GM19452 (cell line): ENCODE measurements at regions not wholly inside any gene's neighbourhood (a gene's known extent, or its start where the extent isn't known, plus 50 kb on each side); places are given as distances from the start of the nearest gene placed in this dataset.
"Not testable (repeated sequence)": the region's sequence is repeated elsewhere in the genome, so short reads cannot be mapped to it uniquely, and the experiment has no call there.

ENCODE experiments used
- ATAC-seq: cut with Tn5 transposase; IDR thresholded peaks from one replicate; pipeline ENCODE4 v1.9.1; 2021; ENCODE audit not compliant: unreplicated experiment

DNA sequence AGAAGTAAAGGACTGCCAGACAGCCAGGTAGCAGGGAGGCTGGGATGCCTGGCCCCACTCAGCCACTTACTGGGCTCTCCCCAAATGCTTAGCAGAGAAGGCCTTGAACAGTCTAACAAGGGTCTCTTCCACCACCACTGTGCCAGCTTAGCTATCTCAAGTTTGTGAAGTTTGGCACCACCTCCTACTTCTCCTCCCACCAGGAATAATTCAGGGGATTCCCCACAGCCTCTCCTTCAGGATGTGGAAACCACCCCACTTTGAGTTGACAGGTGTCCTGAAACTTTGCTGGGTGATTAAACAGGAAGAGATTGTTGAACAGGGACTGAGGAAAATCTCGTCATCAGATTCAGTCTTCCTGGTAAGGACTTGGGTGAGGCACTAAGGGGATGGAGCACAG, 59.4 kb upstream of the ATP1B1 start:
- no peak for ATAC-seq

- no peak for ATAC-seq
These were observed 58.4 kb upstream of the ATP1B1 start for GRCh38 chr1:169048043-169048442.

- ATAC-seq: no peak
These were observed 57.1 kb upstream of the ATP1B1 start for GRCh38 chr1:169049258-169049938.

DNA sequence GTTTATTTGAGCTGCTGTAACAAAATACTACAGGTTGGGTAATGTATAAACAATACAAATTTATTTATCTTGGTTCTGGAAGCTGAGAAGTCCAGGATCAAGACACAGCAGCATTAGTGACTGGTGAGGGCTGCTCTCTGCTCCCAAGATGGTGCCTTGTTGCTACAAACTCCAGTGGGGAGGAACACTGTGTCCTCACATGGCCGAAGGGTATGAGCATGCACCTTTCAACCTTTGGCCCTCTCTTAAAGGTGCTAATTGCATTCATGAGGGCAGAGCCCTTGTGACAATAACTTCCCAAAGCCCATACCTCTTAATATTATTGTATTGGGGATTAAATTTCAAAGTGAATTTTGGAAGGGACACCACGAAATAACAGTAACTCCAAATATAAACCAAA, 55.3 kb upstream of the ATP1B1 start:
- no peak for ATAC-seq

GRCh38 chr1:169052171-169052570, 54.3 kb upstream of the ATP1B1 start:
- ATAC-seq: not testable (repeated sequence)

GRCh38 chr1:169052727-169053126, 53.8 kb upstream of the ATP1B1 start:
- ATAC-seq: no peak

DNA sequence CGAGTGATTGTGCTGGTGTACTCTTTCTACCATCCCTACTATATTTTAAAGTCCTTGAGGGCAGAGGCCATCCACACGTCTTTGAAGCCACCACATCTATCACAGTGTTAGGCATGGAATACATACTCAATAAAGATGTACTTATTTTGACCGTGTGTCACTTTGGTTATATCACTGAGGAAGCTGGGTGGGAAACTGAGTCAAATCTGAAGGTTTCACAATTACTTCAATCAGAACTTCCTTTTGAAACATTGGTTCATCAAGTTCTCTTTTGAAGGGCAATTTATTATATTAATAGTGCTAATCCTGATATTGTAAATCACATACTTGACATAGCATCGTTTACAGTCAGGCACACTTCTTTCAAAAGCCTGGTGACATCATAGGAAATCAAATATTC, 53.3 kb upstream of the ATP1B1 start:
- no peak for ATAC-seq
